GM10266 (cell line): ENCODE measurements at regions not wholly inside any gene's neighbourhood (a gene's known extent, or its start where the extent isn't known, plus 50 kb on each side); places are given as distances from the start of the nearest gene placed in this dataset.

Experiments used
- DNase-seq: peaks from one replicate; pipeline ENCODE4 v3.0.0; 2012; ENCODE audit errors: extremely low spot score
- CTCF ChIP-seq: IDR thresholded peaks from 2 replicates; pipeline ENCODE4 v1.5.1; 2012; ENCODE audit warnings: mild to moderate bottlenecking, low read depth; ENCODE audit not compliant: control insufficient read depth, insufficient read depth; ENCODE audit errors: missing control alignments

- TF ChIP-seq CTCF: no peak
- no peak for DNase-seq
These were observed 775.6 kb downstream of the VRK1 start for GRCh38 chr14:97572583-97573458.

- DNase-seq: no peak
- TF ChIP-seq CTCF: no peak
These were observed 778.5 kb downstream of the VRK1 start for GRCh38 chr14:97575677-97576076.

GRCh38 chr14:97578982-97579548 is 781.9 kb downstream of the VRK1 start:
- no peak for TF ChIP-seq CTCF
- no peak for DNase-seq

- DNase-seq: no peak
- no peak for TF ChIP-seq CTCF
These were observed 783.8 kb downstream of the VRK1 start for GRCh38 chr14:97581016-97581415.

GRCh38 chr14:97582022-97582421 is 784.8 kb downstream of the VRK1 start:
- DNase-seq: no peak
- TF ChIP-seq CTCF: no peak

GRCh38 chr14:97584528-97584927 is 787.3 kb downstream of the VRK1 start:
- TF ChIP-seq CTCF: no peak

GRCh38 chr14:97592341-97592980 is 795.3 kb downstream of the VRK1 start:
- no peak for DNase-seq
- TF ChIP-seq CTCF: no peak

More at GRCh38 chr14:97584528-97584927, 787.3 kb downstream of the VRK1 start:
- DNase-seq: no peak
